HepG2 (cell line): ENCODE measurements at regions not wholly inside any gene's neighbourhood (a gene's known extent, or its start where the extent isn't known, plus 50 kb on each side); places are given as distances from the start of the nearest gene placed in this dataset.

Source experiments
- ATF7-NPFF ChIP-seq: sonication (generic); formaldehyde crosslinking; IDR thresholded peaks from 2 replicates; pipeline ENCODE4 v1.8.1; 2023; ENCODE audit warnings: mild to moderate bottlenecking, low read depth, missing genetic modification reagents, moderate library complexity
- CTCF ChIP-seq: sonication (generic); formaldehyde crosslinking; IDR thresholded peaks from 2 replicates; pipeline ENCODE4 v1.5.0; 2020; ENCODE audit warnings: mild to moderate bottlenecking, missing genetic modification reagents, moderate library complexity
- MAFK ChIP-seq, 2 experiments: IDR thresholded peaks in 1 of 2; conservative IDR thresholded peaks in 1 of 2; 2 replicates each; pipeline ENCODE4 v1.6.1; 2011; ENCODE audit warnings: improper control_type of control experiment in 2 of 2, low read length in 2 of 2
- MTA1 ChIP-seq: sonication (generic); formaldehyde crosslinking; IDR thresholded peaks from 2 replicates; pipeline ENCODE4 v1.4.0; 2020; ENCODE audit warnings: missing genetic modification reagents, mild to moderate bottlenecking, borderline replicate concordance
- POLR2AphosphoS5 ChIP-seq: IDR thresholded peaks from 2 replicates; pipeline ENCODE4 v1.6.1; 2012; ENCODE audit warnings: low read depth, low read length

GRCh38 chr1:87949711-87950110, 621.0 kb downstream of the LMO4 start:
- no peak for TF ChIP-seq CTCF
- no peak for TF ChIP-seq POLR2AphosphoS5
- no peak for TF ChIP-seq MAFK (conservative IDR thresholded peaks at IDR 0.05 in 1 of 2, IDR thresholded peaks at IDR 0.05 in 1 of 2; ENCODE audit: low read length in 2 of 2)
- TF ChIP-seq ATF7-NPFF (CRISPR knock-in tag): no peak
- no peak for TF ChIP-seq MTA1
